22Rv1 (cell line): ENCODE measurements at regions not wholly inside any gene's neighbourhood (a gene's known extent, or its start where the extent isn't known, plus 50 kb on each side); places are given as distances from the start of the nearest gene placed in this dataset.

Source experiments
- H3K27ac ChIP-seq: fragments of 450-650 bp; 2 replicates; pipeline ENCODE4 v1.5.1; 2017
- ZFX ChIP-seq: fragments of 450-650 bp; IDR thresholded peaks from 2 replicates; pipeline ENCODE4 v1.6.1; 2017; ENCODE audit warnings: antibody characterized with exemption, borderline replicate concordance
- TF ChIP-seq, protein P1 (sequence below): fragments of 450-650 bp; IDR thresholded peaks from 2 replicates; pipeline ENCODE4 v1.5.1; 2017; ENCODE audit warnings: mild to moderate bottlenecking

DNA sequence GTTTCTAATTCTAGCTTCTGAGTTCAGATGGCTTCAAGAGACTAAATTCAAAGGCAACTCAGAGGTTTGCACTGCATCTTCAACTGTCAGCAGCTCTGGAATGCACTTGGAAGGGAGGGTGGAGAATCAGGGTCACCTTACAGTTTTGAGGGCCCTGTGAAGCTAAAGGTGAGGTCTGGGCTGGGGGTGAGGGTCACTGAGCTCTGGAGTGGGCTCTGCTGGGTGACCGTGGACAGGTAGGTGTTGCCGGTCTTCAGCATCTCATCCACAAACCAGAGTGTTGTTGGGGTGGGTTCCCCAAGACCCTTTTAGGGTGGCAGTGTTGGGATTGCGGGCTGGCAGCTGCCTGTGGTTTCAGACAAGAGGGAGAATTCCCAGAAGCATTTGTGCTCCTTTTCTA, 70.1 kb upstream of the CXCR4 start:
- no peak overlapping the region for H3K27ac ChIP-seq

DNA sequence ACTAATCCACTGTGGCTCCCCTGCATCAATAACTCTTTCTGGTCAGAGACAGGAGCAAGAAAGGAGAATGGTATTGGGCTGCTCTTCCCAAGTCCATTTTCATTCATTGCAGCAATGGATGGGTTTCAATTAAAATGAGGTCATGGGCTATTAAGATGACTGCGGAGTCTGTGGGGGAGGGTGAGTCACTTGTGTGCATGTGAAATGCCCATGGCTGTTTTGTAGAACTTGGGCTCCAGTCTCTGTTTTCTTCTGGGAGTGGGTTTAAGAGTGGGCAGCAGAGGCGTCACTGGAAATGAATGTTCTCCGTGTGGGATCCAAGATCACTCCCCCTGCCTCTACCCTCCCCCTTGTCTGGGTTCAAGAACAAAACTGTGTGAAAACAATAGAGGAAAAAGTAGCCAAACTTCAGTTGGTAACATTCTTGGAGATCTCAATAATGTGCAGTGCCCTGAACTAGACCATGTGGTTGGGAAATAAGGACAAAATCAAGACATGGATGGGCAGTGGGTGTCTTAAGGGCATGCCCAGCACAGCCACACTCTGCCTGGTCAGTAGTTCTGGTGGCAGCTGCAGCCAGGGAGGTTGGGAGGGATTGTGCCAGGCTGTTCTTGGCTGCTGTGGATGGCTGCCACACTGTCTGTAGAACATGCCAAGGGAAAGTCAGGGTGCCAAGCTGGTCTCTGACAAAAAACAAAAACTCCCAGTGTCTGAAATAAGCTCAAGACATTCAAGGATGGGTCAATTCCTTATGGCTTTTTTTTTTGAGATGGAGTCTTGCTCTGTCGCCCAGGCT, 68.2 kb upstream of the CXCR4 start:
- H3K27ac ChIP-seq: no peak overlapping the region
- TF ChIP-seq, protein P1, sequence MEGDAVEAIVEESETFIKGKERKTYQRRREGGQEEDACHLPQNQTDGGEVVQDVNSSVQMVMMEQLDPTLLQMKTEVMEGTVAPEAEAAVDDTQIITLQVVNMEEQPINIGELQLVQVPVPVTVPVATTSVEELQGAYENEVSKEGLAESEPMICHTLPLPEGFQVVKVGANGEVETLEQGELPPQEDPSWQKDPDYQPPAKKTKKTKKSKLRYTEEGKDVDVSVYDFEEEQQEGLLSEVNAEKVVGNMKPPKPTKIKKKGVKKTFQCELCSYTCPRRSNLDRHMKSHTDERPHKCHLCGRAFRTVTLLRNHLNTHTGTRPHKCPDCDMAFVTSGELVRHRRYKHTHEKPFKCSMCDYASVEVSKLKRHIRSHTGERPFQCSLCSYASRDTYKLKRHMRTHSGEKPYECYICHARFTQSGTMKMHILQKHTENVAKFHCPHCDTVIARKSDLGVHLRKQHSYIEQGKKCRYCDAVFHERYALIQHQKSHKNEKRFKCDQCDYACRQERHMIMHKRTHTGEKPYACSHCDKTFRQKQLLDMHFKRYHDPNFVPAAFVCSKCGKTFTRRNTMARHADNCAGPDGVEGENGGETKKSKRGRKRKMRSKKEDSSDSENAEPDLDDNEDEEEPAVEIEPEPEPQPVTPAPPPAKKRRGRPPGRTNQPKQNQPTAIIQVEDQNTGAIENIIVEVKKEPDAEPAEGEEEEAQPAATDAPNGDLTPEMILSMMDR: no peak
- TF ChIP-seq ZFX: no peak

More for the DNA sequence above, 70.1 kb upstream of the CXCR4 start:
- TF ChIP-seq, protein P1: no peak
- no peak for TF ChIP-seq ZFX

DNA sequence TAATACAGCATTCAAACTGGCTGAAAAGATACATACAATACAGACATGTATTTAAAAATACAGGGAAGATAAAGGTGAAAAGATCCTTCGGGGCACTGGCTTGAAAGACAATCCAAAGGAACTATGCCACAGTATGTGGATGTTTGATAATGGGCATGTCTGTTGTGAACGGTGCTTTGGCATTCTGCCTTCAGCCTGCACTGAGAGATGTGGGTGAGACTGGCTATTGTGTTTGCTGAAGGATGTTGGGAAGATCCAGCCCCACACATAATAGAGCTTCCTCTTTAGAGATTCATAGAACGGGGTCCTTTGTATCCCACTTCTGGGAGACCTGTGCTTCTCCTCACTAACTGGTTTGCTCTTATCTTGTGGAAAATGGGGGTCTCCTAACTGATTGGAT, 65.1 kb upstream of the CXCR4 start:
- H3K27ac ChIP-seq: no peak overlapping the region
- TF ChIP-seq, protein P1: no peak
- no peak for TF ChIP-seq ZFX

DNA sequence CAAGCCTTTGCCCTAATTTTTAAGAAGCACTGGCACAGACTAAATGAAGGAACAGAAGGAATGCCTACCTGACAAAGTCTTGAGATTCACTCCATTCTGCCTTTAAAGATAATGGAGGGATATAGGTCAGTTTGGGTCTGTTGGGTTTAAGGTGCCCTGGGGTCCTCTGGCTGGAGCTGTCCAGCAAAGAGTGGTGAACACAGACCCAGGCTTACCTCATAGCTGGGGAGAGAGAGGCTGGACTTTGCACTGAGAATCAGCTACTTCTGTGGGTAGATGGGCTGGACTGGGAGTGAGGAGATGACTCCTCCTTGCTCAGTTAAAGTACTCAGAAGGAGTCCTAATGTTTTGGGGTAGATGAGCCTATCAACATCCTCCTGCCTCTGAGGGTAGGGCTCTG, 64.4 kb upstream of the CXCR4 start:
- H3K27ac ChIP-seq: no peak overlapping the region
- no peak for TF ChIP-seq ZFX
- TF ChIP-seq, protein P1: no peak

DNA sequence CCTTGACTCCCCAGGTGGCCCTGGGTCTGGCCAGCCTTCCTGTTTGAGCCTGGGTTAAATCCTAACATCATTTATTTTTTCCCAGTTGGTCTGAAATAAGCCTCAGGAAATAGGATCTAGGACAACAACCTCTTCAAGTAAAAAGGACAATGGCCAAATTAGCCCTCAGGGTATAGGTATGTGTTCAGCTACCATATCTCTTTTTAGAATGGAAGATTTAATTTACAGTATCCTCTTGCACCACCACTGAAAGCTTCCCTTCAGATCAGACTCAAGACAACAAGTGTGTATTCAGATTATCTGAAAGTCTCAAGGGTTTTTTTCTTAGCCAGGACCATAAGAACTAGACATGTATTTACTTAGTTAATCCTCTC, 61.6 kb upstream of the CXCR4 start:
- TF ChIP-seq ZFX: no peak
- TF ChIP-seq, protein P1: no peak
- no peak overlapping the region for H3K27ac ChIP-seq

DNA sequence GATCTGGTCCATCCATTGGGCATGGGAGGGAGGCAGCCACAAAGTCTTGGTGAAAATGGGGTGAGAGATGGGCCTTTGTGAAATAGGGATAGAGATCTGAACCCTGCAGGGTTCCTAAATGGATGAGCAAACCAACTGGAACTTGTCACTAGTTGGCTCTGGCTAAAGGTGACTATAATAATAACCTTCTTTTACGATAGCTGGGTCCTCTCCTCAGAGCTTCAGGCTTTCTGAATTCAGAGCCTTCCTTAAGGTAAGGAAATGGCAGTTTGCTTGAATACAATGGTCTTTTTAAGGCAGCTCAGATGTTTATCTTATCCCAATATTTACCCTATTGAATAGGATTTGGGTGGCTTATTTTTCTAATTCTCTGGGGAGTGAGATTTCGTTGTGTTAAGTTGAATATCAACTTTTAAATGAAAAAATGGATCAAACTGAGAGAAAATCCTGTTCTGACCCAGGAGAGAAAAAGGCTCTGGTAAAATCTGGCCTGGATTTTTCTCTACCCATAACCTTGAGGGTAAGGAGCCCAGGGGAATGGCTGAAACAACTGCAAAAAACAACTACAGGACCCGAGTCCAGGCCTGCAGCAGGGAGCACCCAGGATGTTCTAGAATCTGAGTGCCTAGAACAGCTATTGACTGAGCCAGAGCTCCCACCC, 61.1 kb upstream of the CXCR4 start:
- TF ChIP-seq, protein P1: no peak
- no peak for TF ChIP-seq ZFX
- no peak overlapping the region for H3K27ac ChIP-seq

DNA sequence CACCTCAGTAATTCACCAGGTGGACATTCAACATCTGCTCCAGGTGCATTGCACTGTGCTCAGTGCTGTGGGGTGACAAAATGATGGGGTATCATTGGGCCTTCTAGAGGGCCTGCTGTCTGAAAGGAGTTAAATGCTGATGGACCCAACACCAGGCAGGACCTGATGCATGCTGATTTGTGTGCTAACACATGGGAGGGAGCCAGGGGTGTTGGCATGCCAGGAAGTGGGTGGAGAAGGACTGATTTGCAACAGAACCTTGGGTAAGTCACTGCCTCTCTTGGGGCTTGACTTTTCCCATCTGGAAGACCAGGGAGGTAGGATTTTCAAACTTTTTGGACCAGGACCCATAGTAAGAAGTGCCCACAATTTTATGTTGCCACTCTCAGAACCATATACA, 57.9 kb upstream of the CXCR4 start:
- H3K27ac ChIP-seq: no peak overlapping the region
- TF ChIP-seq, protein P1: no peak
- no peak for TF ChIP-seq ZFX
